Omental fat pad (tissue), 3 donors: ENCODE measurements at regions not wholly inside any gene's neighbourhood (a gene's known extent, or its start where the extent isn't known, plus 50 kb on each side); places are given as distances from the start of the nearest gene placed in this dataset.

Experiments
- ATAC-seq: fragments of 150-250 bp; one replicate; pipeline ENCODE4 v1.9.1; 2016; ENCODE audit warnings: mild to moderate bottlenecking, moderate library complexity; ENCODE audit not compliant: low FRiP score
- DNase-seq: peaks from one replicate; pipeline ENCODE4 v3.0.0-alpha.2; 2019; ENCODE audit warnings: low spot score
- CTCF ChIP-seq, 3 donors: fragments of 450-650 bp; IDR thresholded peaks; one replicate each; pipeline ENCODE4 v1.5.1; 2016 to 2017; ENCODE audit warnings: antibody characterized with exemption in 3 of 3, mild to moderate bottlenecking in 3 of 3, moderate library complexity in 2 of 3

DNA sequence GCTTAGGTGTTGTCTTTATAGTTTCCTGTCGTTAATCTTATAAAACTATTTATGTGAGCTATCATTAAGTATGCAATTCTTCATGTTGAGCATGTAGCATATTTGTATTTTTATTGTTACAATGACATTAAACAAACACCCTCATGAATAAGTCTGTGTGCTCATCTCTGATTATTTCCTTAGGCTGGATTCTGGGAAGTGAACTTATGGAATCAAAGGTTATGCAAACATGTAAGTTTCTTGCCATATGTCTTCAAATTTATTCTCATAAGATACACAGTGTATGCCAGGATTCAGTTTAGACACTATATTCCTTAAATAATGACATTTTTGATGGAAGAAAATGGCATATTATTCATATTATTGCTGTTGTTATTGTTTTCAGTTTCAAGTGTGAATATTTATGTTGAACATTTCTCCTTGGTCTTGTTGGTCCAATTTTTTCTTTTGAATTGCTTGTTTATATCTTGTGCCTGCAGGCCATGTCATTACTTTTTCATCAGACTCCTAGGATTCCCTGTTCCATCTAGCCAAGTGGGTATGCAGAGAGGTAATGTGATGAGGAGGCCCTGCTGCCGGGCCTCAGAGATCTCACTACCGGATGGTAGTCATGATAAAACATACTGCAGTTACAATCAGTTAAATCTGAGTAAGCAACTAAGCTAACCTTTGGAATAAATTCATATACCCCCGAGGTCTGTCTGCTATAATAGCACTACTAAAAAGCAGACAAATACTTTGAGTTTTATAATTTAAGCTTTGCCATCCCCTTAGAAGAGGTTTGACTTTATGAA lies 684.3 kb upstream of the SGO1 start:
- DNase-seq (no peak), ATAC-seq (no peak)

GRCh38 chr3:20865803-20866202 lies 679.8 kb upstream of the SGO1 start:
- no peak for ATAC-seq
- TF ChIP-seq CTCF (IDR thresholded peaks at IDR 0.05), result no peak
- no peak for DNase-seq

More for the DNA sequence above, 684.3 kb upstream of the SGO1 start:
- TF ChIP-seq CTCF (IDR thresholded peaks at IDR 0.05), result no peak

- DNase-seq (no peak), ATAC-seq (no peak)
- TF ChIP-seq CTCF (IDR thresholded peaks at IDR 0.05), result no peak
Observed at GRCh38 chr3:20861454-20861853, 675.4 kb upstream of the SGO1 start.

DNA sequence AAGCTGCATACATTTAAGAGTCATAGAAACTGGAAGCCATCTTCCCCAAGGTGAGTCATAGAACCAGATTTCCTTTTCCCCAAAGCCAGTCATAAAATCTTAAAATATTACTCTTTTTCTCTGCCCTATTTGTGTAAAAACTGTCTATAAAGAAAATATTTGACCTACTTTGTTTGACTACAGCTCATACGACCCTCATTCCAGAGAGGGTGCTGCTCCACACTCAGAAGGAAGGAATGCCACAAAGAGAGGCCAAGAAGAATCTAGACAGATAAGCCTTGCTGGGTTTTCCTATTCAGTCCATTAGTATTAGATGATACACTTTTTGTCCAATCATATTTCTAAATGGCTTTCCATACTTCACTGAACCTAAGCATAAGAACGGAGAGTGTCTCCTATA lies 671.6 kb upstream of the SGO1 start:
- no peak for TF ChIP-seq CTCF (IDR thresholded peaks at IDR 0.05)
- ATAC-seq (no peak), DNase-seq (no peak)

GRCh38 chr3:20853890-20854289 lies 667.9 kb upstream of the SGO1 start:
- DNase-seq, result no peak
- no peak for TF ChIP-seq CTCF (IDR thresholded peaks at IDR 0.05)
- ATAC-seq, result no peak

DNA sequence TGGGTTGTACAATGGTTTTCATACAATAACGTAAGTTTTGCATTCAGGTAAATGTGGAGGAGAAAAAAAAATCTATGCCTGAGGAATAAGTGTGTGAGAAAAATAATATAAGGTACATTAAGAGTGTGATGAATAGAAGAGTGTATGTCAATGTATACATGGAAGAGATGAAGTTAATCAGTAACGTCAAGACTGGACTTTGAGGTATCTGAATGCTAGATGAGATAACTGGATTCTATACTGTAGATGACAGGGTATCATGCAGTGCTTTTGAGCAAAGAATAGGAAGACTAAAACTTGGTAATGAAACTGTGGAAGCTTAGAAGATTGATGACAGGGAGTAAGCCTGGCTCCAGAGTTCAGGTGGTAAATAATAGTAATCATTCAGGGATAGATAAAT lies 666.7 kb upstream of the SGO1 start:
- no peak for TF ChIP-seq CTCF (IDR thresholded peaks at IDR 0.05)
- ATAC-seq, result no peak

GRCh38 chr3:20849975-20850374 lies 664.0 kb upstream of the SGO1 start:
- ATAC-seq (no peak), DNase-seq (no peak)
- TF ChIP-seq CTCF (IDR thresholded peaks at IDR 0.05), result no peak

More for the DNA sequence above, 666.7 kb upstream of the SGO1 start:
- DNase-seq, result no peak
